SH-SY5Y (cell line): ENCODE measurements at regions not wholly inside any gene's neighbourhood (a gene's known extent, or its start where the extent isn't known, plus 50 kb on each side); places are given as distances from the start of the nearest gene placed in this dataset.

ENCODE experiments used
- GATA2 ChIP-seq: IDR thresholded peaks from 2 replicates; pipeline ENCODE4 v1.6.1; 2011; ENCODE audit warnings: mild to moderate bottlenecking, low read depth, low read length
- GATA3 ChIP-seq: IDR thresholded peaks from 2 replicates; pipeline ENCODE4 v1.6.1; 2011; ENCODE audit warnings: low read depth, mild to moderate bottlenecking, low read length, moderate library complexity

DNA sequence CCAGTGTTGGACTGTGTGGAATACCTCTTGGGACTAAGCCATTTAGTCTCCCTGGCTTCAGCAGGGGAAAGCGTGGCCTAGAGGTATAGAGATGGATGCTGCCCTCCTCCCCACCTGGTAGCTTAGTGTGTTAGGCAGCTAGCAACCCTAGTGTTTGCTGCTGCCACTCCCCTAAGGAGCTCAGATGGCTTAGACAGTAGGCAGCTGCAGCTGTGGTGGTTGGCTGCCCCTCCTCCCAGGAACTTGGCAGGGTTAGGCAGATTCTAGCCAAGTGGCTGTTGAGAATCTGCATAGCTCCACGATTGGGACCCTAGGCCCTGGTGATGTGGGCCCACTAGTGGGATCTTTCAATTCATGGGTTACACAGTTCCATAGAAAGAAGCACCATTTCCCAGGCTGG lies 550.4 kb upstream of the CHAC2 start:
- TF ChIP-seq GATA2 (no peak), GATA3 (no peak)
